ENCODE measurements at regions not wholly inside any gene's neighbourhood (a gene's known extent, or its start where the extent isn't known, plus 50 kb on each side); places are given as distances from the start of the nearest gene placed in this dataset.

- no peaks in the 10 kb centered on the region for H3K4me1 Mint-ChIP-seq
Measured at GRCh38 chr7:51789489-51789888, 472.9 kb upstream of the COBL start.

GRCh38 chr7:51786284-51786683, 469.7 kb upstream of the COBL start:
- no peaks in the 10 kb centered on the region for H3K4me1 Mint-ChIP-seq
- TF ChIP-seq, protein P1, sequence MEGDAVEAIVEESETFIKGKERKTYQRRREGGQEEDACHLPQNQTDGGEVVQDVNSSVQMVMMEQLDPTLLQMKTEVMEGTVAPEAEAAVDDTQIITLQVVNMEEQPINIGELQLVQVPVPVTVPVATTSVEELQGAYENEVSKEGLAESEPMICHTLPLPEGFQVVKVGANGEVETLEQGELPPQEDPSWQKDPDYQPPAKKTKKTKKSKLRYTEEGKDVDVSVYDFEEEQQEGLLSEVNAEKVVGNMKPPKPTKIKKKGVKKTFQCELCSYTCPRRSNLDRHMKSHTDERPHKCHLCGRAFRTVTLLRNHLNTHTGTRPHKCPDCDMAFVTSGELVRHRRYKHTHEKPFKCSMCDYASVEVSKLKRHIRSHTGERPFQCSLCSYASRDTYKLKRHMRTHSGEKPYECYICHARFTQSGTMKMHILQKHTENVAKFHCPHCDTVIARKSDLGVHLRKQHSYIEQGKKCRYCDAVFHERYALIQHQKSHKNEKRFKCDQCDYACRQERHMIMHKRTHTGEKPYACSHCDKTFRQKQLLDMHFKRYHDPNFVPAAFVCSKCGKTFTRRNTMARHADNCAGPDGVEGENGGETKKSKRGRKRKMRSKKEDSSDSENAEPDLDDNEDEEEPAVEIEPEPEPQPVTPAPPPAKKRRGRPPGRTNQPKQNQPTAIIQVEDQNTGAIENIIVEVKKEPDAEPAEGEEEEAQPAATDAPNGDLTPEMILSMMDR (IDR thresholded peaks at IDR 0.05) = no peak
- ATAC-seq (ENCODE audit: low read depth) (no peak), DNase-seq (no peak)
- no peak overlapping the region for H3K27ac Mint-ChIP-seq
- ChIA-PET CTCF (no interaction called here), POLR2A (no interaction called here)
- no peak overlapping the region for H3K4me3 Mint-ChIP-seq
- H3K9me3 Mint-ChIP-seq = no peaks in the 10 kb centered on the region
- H3K27me3 Mint-ChIP-seq = no peaks in the 10 kb centered on the region
- intact Hi-C loops (cut with micrococcal nuclease) = no loop called here
- H3K36me3 Mint-ChIP-seq (ENCODE audit: low read depth) = no peaks in the 10 kb centered on the region

More at GRCh38 chr7:51789489-51789888, 472.9 kb upstream of the COBL start:
- ATAC-seq (ENCODE audit: low read depth) (no peak), DNase-seq (no peak)
- Mint-ChIP-seq H3K27me3 (no peaks in the 10 kb centered on the region), H3K27ac (no peak overlapping the region), H3K36me3 (ENCODE audit: low read depth) (no peaks in the 10 kb centered on the region), H3K4me3 (no peak overlapping the region), H3K9me3 (no peaks in the 10 kb centered on the region)
- POLR2A ChIA-PET = interaction anchor here (0.6 kb wide), 1 partner anchor 23 kb away, joined by 3 read pairs; no protein-coding TSS in a partner anchor
- CTCF ChIA-PET = no interaction called here
- intact Hi-C loops (cut with micrococcal nuclease) = no loop called here
- TF ChIP-seq, protein P1 (IDR thresholded peaks at IDR 0.05) = no peak

- no peaks in the 10 kb centered on the region for H3K9me3 Mint-ChIP-seq
- TF ChIP-seq, protein P1 (IDR thresholded peaks at IDR 0.05) = no peak
- DNase-seq = no peak
- H3K27me3 Mint-ChIP-seq = no peaks in the 10 kb centered on the region
- ChIA-PET CTCF (no interaction called here), POLR2A (no interaction called here)
- H3K27ac Mint-ChIP-seq = no peak overlapping the region
- intact Hi-C loops (cut with micrococcal nuclease) = no loop called here
- H3K4me1 Mint-ChIP-seq = no peaks in the 10 kb centered on the region
- H3K36me3 Mint-ChIP-seq (ENCODE audit: low read depth) = no peaks in the 10 kb centered on the region
- H3K4me3 Mint-ChIP-seq = no peak overlapping the region
- ATAC-seq (ENCODE audit: low read depth) = no peak
Measured at GRCh38 chr7:51785876-51786275, 469.3 kb upstream of the COBL start.

- ATAC-seq (ENCODE audit: low read depth) (no peak), DNase-seq (no peak)
- Mint-ChIP-seq H3K4me3 (no peak overlapping the region), H3K4me1 (no peaks in the 10 kb centered on the region), H3K9me3 (no peaks in the 10 kb centered on the region), H3K27ac (no peak overlapping the region), H3K36me3 (ENCODE audit: low read depth) (no peaks in the 10 kb centered on the region), H3K27me3 (no peaks in the 10 kb centered on the region)
- ChIA-PET CTCF (no interaction called here), POLR2A (no interaction called here)
- intact Hi-C loops (cut with micrococcal nuclease) = no loop called here
- TF ChIP-seq, protein P1 (IDR thresholded peaks at IDR 0.05) = no peak
Measured at GRCh38 chr7:51785171-51785570, 468.6 kb upstream of the COBL start.

GRCh38 chr7:51783241-51783640, 466.6 kb upstream of the COBL start:
- no peak overlapping the region for H3K27ac Mint-ChIP-seq
- no peak for DNase-seq
- H3K36me3 Mint-ChIP-seq (ENCODE audit: low read depth) = no peaks in the 10 kb centered on the region
- H3K4me1 Mint-ChIP-seq = no peaks in the 10 kb centered on the region
- no peak overlapping the region for H3K4me3 Mint-ChIP-seq
- ChIA-PET CTCF (no interaction called here), POLR2A (no interaction called here)
- no peaks in the 10 kb centered on the region for H3K27me3 Mint-ChIP-seq
- intact Hi-C loops (cut with micrococcal nuclease) = no loop called here
- no peaks in the 10 kb centered on the region for H3K9me3 Mint-ChIP-seq
- TF ChIP-seq, protein P1 (IDR thresholded peaks at IDR 0.05) = no peak
- no peak for ATAC-seq (ENCODE audit: low read depth)

Measured in activated B cell treated with CpG ODN at 0.5 μM for 24 hours (primary cell).